GM18873 (cell line): ENCODE measurements at regions not wholly inside any gene's neighbourhood (a gene's known extent, or its start where the extent isn't known, plus 50 kb on each side); places are given as distances from the start of the nearest gene placed in this dataset.
"Not testable (repeated sequence)": the region's sequence is repeated elsewhere in the genome, so short reads cannot be mapped to it uniquely, and the experiment has no call there.

ENCODE experiments used
- ATAC-seq: cut with Tn5 transposase; IDR thresholded peaks from one replicate; pipeline ENCODE4 v1.9.1; 2021; ENCODE audit warnings: mild to moderate bottlenecking, moderate library complexity, moderate number of reproducible peaks; ENCODE audit not compliant: unreplicated experiment, low FRiP score

DNA sequence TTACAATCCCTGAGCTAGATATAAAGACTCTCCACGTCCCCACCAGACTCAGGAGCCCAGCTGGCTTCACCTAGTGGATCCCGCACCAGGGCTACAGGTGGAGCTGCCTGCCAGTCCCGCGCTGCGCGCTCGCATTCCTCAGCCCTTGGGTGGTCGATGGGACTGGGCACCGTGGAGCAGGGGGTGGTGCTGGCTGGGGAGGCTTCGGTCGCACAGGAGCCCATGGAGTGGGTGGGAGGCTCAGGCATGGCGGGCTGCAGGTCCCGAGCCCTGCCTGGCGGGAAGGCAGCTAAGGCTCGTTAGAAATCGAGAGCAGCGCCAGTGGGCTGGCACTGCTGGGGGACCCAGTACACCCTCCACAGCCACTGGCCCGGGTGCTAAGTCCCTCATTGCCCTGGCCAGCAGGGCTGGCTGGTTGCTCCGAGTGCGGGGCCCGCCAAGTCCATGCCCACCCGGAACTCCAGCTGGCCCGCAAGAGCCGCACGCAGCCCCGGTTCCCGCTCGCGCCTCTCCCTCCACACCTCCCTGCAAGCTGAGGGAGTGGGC is 423.7 kb downstream of the OLFM4 start:
- ATAC-seq = not testable (repeated sequence)

DNA sequence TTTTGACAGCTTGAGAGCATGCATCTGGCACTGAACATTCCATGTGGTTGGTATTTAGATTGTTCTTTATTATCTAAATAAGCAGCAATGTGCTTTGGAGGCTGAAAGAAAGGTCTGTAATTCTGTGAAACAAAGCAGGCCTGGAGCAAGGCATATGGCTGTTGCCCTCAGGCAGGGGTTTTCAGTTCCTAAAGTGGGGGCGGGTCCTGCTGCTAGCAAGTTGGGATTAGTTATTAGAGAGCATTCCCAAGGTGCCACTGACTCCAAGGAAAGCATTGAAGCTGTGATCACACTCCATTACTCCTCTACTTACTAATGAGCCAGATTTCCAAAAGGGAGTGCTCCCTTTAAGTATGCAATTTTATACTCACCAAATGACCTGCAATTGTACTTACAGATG is 432.2 kb downstream of the OLFM4 start:
- no peak for ATAC-seq

DNA sequence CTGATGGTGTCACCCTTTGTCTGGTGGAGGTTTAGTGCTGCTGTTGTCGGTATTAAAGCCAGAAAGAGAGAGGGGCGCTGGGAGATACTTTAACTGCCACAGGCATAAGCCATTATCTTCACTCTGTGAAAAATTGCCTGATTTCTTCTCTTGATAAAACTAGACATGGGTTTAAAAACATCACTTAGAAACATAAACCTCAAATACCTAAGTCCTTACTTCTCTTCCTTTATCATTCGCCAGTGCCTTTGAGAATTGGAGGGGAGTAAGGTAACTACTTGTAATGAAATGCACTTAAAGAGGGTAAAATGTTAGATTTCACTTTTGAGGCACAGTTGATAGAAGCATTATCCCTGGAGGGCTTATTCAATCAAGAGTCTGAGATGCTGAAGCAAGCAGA is 434.5 kb downstream of the OLFM4 start:
- ATAC-seq = no peak

DNA sequence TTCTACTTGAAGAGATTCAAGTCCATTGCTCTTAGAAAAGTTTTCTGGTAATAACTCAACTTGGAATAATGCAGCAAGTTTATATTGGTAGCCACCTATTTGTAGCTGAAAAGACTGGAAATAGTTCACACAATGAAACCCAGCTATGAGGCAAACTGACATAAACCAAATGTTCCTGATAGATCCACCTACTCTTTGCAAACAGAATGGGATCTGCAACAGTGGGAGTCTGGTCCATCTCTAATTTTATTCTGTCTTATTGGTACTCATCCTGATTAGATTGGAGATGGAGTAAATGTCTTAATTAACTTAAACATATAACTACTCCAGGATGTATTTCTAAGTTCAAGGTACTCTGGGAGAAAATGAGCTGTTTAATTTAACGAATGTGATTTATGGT is 438.0 kb downstream of the OLFM4 start:
- no peak for ATAC-seq

DNA sequence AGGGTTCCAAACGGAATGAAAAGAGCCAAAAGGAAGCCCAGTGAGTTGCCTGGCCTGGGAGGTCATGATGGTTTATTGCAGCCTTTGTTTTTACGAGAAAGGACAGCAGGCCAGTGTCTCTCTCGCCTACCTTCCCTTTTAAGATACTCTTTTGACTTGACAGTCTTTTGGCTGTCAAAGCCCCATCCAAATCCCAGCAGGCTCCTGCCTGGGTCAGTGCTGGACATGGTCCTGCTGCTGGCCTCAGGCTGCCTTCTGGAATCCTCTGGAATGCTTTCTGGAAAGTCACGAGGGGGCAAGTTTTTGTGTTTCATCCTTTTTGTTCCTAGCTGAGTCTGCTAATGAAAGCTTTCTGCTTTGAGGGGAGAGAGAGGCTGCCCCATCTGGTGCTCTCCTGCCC is 444.8 kb downstream of the OLFM4 start:
- no peak for ATAC-seq

DNA sequence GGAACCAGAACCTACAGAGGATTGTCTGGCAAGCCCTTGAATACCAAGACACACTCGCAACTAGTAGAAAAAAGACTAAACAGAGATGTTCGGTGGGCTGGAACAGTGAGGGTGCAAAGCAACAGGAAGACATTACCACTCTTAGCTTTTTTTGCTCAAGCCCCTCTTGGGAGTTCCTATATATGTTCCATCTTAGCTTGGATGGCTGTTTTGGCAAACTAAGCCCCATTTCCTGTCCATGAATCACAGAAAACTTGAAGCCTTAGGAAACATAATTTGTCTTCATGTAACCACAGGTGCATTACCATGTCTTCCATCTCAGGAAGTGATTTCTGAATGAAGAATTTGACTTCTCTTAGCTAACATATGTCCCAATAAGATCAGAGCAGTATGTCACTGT is 446.3 kb downstream of the OLFM4 start:
- ATAC-seq = no peak

DNA sequence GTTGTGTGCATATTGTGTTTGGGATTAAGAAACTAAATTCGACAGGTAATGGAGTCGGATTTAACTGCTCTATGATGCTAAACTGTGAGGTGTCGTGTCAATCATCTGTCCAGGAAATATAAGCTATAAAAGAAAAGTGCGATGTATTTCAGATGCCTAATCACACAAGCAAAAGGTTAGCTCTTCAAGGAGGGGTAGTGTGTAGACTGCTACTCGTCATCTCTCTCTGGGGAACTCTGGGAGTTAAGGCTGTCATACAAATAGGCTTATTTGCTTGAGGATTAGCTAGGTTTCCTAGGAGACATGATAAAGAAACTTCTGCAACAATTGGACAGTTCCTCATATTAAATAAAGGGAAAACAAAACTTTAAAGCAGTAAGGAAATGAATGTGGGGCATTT is 462.1 kb downstream of the OLFM4 start:
- ATAC-seq = no peak

DNA sequence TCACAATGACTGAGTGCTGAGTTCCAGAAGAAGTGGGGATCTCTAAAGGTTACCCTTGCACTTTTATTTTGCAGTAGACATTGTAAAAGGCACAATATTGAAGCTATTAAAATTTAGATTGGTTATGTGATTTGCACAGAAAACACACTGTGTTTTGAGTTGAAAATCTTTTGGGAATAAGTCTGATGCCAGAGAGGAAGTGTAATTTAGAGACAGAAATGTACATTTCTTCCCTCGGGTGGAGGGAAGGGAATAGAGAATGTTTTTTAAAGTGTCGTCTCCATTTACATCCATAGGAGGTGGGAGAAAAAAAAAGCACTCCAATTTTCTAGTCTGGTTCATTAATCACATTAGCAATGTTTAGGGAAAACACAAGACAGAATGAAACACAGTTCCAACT is 465.8 kb downstream of the OLFM4 start:
- no peak for ATAC-seq

DNA sequence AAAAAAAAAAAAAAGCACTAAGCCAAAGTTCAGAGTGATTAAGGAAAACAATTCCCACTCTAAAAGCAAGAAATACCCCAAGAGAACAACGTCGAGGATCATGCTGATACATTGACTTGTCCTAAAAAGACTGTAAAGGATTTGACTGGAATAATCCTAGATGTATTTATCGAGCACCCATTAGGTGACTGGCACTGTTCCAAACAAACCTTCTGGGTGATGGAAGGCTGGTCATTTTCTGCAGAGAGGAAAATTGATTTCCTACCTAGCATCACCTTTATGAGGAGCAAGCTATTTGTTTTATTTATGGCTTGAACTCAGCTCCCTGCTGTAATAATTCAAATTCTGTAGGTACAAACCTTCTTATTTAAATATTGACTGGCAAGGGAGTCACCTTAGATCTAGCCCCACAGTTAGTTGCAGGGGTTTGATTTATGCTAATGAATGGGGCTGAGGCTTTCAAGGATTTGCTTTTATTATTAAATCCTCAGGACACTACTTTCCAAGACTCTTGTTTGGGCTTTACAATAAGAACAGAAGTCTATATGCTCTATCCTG is 471.0 kb downstream of the OLFM4 start:
- ATAC-seq = no peak

DNA sequence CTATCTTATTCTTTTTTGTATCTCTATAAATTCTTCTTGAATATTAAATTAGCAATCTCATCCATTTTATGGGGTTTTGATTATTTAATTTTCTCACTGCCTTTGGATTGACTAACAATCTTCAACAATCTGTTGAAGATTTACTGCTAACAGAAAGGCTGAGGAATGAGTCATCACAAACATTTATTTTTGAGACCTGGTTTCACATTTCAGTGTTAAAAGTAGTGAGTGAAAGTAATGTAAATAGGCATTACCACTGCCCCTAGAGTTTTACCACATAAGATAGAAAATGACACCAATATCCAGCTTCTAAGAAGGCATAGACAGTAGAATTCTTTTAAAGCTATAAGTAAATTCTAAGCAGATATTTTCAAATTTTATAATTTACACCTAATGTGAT is 472.8 kb downstream of the OLFM4 start:
- no peak for ATAC-seq

DNA sequence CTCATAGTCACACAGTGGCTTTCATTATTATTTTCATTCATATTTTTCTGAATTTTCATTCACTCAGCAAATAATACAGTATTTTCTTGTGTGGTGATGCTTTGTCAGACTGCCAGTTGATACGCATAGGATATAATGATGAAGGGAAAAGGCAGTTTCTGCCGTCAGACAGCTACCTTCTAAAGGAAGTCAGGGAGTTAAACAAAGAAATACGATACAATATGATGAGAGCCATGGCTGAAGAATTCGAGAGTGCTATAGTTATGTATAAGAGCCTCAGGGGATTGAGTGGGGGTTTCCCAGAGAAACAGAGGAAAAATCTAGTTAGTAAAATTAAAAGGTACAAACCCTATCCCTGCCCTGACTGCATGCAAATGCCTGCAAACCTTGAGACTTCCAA is 479.1 kb downstream of the OLFM4 start:
- ATAC-seq = no peak

DNA sequence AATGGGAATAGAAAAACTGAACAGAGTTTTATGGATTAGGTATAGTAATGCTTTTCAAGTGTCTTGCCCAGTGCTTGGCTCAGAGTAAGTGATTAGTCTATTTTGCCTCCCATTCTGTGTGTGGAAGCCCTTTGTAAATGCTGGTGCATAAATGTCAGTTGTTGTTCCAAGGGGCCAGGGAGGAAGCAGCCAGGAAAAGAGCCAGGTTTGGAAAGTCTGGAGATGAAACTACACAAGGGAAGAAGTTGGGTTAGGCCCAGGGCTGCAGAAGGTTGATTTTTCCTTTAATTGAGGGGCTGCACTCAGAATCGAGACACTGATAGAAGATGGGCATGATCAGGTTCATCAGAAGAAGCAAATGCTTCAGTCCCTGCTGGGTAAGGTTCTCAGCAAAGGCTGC is 484.0 kb downstream of the OLFM4 start:
- no peak for ATAC-seq

DNA sequence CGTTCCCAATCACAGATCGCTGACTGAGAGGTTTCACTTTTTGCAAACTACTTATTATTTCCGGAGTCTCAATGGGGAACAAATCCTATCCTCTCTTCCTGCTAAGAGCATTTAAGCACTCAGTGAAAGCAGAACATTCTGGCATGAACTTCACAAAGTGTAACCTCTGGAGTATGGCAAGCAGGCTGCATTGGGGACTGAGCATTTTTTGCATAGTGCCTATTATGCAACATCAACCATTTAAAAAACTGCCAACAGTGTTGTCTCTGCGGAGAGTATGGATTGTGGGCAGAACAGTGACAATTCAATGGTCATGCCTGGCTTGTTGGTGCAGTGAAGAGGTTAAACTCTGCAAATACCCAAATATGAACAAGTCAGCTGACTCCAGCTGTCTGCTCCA is 484.6 kb downstream of the OLFM4 start:
- no peak for ATAC-seq

DNA sequence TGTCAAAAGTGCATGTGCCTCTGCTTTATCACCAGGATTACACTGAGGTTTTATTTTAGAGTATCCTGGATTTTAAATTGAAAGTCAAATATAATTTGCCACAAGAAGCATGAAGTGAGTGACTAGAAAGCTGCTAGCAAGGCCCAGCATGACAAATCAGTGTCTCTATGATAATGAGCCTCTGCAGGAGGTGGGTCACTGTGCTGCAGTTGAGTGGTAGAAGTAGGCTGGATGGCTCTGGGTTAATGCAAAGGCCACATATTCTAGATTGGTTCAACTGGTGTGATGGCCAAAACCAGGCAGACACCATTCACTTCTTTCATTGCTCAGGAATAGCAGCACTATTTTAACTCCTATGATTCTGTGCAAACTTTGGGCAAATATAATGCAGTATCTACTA is 491.5 kb downstream of the OLFM4 start:
- no peak for ATAC-seq

DNA sequence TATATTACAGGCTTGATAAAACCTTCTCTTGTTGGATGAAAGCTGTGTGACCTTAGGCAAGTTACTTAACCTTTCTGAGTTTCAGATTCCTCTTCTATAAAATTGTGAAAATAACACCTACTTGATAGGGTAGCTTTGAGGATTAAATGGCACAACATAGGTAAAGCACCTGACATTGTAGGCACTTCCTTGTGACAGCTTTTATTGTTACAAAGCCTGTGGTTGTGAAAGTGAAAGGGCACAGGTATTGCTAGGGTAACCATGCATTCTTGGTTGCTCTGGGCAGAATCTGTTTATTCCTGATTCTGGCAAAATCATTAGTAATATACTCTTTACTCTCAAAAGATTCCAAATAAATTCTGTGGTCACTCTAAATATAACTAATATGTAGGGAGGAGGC is 493.4 kb downstream of the OLFM4 start:
- ATAC-seq = no peak

DNA sequence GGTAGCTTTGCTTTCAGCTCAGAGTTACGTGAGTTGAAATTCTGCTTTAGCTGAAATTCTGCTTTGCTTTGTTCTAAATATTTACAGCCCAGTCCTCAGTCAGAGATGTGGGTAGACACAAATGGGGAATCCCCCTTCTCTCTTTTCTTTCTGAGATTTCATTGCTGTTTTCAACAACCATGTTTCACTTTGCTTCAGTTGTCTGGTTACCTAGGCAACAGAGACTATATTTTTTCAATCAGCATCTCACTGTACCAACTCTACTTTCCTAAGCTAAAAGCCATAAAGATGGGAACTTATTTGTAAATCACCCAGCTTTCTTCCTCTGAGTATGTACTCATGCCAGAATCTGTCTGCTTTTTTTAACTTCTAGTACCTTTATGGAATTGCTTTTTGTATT is 509.0 kb downstream of the OLFM4 start:
- ATAC-seq = no peak

DNA sequence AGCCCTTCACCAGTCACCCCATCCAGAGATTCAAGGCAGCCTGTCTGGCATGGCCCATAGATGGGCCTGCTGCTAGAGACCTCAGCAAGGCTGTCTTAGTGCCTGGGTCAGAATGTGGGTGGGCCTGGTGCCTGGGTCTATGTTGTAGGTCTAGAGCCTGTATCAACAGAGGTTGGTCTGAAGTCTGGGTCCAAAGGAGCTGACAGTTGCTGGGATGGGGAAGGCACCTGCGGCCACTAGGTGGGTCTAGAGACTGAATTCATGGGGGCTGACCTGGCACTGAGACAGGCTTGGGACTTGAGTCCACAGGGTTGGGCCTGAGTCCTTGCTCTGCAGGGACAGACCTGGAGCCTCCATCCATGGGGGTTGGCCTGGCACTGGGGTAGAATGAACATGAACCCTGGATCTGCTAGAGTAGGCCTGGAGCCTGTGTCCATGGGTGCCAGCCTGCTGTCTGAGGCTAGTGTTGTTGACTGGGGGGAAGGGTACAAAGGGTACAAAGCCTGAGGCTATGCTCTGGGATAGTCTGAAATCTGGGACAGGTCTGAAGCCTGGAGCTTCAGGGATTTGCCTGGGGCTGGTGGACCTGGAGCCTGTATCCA is 516.8 kb downstream of the OLFM4 start:
- ATAC-seq = no peak

DNA sequence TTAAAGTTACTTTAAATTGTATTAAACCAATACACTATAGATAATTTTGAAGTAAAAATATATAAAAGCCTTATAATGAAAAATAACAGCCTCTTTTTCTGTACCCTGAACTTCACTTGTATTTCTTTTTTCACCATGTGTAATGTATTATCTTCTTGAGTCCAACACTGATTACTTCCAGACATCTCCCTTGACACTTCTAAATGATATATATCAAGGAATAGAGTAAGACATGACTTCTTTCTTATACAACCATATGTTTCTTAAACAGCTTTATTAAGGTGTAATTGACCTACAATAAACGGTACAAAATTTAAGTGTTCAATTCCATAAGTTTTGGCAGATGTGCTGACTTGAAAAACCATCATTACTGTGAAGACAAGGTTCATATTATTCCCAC is 531.9 kb downstream of the OLFM4 start:
- ATAC-seq = no peak

DNA sequence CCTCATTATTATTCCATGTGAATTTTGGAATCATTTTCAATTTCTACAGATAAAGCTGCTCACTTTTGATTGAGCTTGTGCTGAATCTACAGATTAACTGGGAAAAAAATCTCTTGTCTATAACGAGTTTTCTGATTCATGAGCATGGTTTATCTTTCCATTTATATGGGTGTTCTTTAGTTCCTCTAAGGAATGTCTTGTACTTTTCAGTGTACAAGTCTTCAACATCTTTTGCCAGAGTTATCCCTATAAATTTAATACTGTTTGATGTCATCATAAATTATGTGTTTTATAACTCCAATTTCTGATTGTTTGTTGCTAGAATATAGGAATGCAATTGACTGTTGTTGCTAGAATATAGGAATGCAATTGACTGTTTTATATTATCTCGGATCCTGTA is 533.8 kb downstream of the OLFM4 start:
- ATAC-seq = no peak

DNA sequence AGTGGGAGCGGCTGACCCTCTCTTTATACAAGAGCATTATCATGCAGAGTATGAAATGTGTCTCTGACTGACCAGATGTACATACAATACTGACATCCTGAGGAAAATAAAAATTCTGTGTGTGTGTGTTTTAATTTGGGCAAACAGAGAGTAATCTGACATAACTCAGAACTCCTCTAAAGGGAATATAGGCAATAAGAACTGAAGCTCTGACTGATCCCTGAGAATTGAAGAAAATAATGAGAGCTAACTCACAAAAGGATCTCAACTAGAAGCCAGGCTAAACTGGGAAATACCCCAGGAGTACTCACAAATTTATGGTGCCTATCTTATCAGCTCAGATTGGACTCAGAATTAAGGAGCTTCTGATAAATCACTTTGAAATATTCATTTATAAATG is 539.9 kb downstream of the OLFM4 start:
- no peak for ATAC-seq

DNA sequence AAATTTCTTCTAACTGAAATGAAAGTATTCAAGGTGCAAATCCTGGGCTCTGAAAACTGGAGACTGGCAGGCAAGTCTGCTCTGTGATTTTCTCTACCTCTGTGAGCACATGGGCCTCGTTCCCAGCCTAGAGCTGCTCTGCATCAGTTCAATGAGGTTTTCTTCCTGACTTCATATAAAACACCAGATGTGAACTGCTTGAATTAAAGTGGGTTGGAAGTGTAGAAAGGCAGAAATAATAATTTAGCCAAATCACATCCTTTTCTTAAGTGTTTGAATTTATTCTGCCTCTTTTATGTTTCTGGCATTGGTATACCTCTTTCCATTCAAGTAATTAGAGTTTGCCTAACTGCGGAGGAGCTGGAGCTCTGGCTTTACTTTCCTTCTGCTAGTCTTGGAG is 540.8 kb downstream of the OLFM4 start:
- no peak for ATAC-seq

DNA sequence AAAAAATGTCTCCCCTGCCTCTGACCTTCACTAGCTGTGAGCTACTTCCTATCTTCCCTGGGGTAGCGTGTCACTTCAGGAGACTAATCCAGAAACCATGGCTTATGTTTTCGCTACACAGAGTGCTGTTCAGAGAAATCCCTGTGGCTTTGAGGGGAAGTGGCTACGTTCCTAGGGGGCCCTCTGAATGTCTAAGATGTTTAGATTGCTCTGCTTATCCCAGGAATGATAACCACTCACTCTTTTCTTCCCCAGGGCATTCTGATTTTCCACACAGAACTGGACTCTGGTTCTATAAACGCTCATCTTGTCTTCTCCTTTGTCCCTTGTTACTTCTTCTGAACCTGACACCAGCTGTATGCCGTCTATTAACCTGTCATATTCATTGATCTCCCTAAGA is 572.5 kb downstream of the OLFM4 start:
- no peak for ATAC-seq

DNA sequence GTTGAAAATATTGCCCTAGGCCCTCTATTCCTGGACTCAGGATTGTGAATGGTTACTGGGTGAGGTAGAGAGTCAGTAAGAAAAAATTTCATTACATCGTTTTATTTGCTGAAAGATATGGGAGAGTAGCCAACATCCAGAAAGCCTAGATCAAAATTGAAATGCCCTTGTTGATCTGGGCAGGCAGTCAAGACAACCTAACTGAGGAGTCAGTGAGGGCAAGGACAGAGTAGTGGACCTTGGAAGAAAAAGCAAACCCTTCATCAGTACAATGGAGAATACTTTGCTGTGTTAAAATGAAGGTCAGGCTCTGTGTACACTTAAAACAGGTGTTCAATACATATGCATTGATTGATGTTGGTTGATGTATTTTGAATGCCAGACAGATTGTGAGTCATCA is 576.7 kb downstream of the OLFM4 start:
- no peak for ATAC-seq
